PC-9 (cell line): ENCODE measurements at regions not wholly inside any gene's neighbourhood (a gene's known extent, or its start where the extent isn't known, plus 50 kb on each side); places are given as distances from the start of the nearest gene placed in this dataset.

Experiments
- BruUV-seq: library from RNA; stranded (reverse); fragments of 400-500 nt; replicated peaks from 2 replicates; lab custom pipeline; 2021; lab: Mats Ljungman, UMichigan
- CTCF ChIA-PET: fragments of 300-600 bp; sonication (Branson Sonifier 250); formaldehyde crosslinking; loops from one replicate; lab custom pipeline; 2022; ENCODE audit warnings: antibody characterized with exemption; lab: Charles Lee
- POLR2A ChIA-PET: fragments of 300-600 bp; sonication (Branson Sonifier 250); formaldehyde crosslinking; loops from one replicate; lab custom pipeline; 2022; ENCODE audit warnings: antibody characterized with exemption; ENCODE audit not compliant: unreplicated experiment; lab: Charles Lee
- DNase-seq, 2 experiments: peaks; one replicate each; pipeline versions ENCODE4 v3.0.0 to v3.0.0-alpha.2; 2015 to 2022; ENCODE audit warnings: mixed read lengths in 1 of 2
- H2AFZ ChIP-seq: fragments of 200-600 bp; sonication (generic); 2 replicates; pipeline ENCODE4 v1.8.1; 2017; ENCODE audit warnings: antibody characterized with exemption
- H3F3A ChIP-seq: fragments of 200-600 bp; sonication (generic); 2 replicates; pipeline ENCODE4 v1.8.1; 2017; ENCODE audit warnings: antibody characterized with exemption, mild to moderate bottlenecking, low read depth; ENCODE audit not compliant: insufficient read depth
- H3K27ac ChIP-seq: fragments of 200-600 bp; sonication (generic); 2 replicates; pipeline ENCODE4 v1.6.1; 2016; ENCODE audit warnings: mixed run types
- H3K27me3 ChIP-seq: fragments of 200-600 bp; sonication (generic); 2 replicates; pipeline ENCODE4 v1.6.1; 2016; ENCODE audit warnings: low read depth, mixed run types; ENCODE audit not compliant: insufficient read depth
- H3K36me3 ChIP-seq: fragments of 200-600 bp; sonication (generic); 2 replicates; pipeline ENCODE4 v1.6.1; 2016; ENCODE audit warnings: low read depth, mixed run types
- H3K4me1 ChIP-seq: fragments of 200-600 bp; sonication (generic); replicated peaks from 2 replicates; pipeline ENCODE4 v1.6.1; 2016; ENCODE audit warnings: mixed run types; ENCODE audit not compliant: insufficient read depth
- H3K4me2 ChIP-seq: fragments of 200-600 bp; sonication (generic); 2 replicates; pipeline ENCODE4 v1.6.1; 2017; ENCODE audit warnings: mixed run types
- H3K4me3 ChIP-seq: fragments of 200-600 bp; sonication (generic); 2 replicates; pipeline ENCODE4 v1.6.1; 2016; ENCODE audit warnings: mixed run types
- H3K79me2 ChIP-seq: fragments of 200-600 bp; sonication (generic); 2 replicates; pipeline ENCODE4 v1.6.1; 2017; ENCODE audit warnings: low read depth, mixed run types
- H3K9me2 ChIP-seq: fragments of 200-600 bp; sonication (generic); 2 replicates; pipeline ENCODE4 v1.8.1; 2017; ENCODE audit warnings: mild to moderate bottlenecking; ENCODE audit not compliant: insufficient read depth
- H3K9me3 ChIP-seq: fragments of 200-600 bp; sonication (generic); 2 replicates; pipeline ENCODE4 v1.8.1; 2016; ENCODE audit warnings: low read depth; ENCODE audit not compliant: insufficient read depth
- H4K20me1 ChIP-seq: fragments of 200-600 bp; sonication (generic); 2 replicates; pipeline ENCODE4 v1.8.1; 2017; ENCODE audit not compliant: insufficient read depth
- CTCF ChIP-seq: fragments of 200-600 bp; sonication (generic); conservative IDR thresholded peaks from 2 replicates; pipeline ENCODE4 v1.6.1; 2017; ENCODE audit warnings: mixed run types, antibody characterized with exemption, mild to moderate bottlenecking, moderate library complexity
- EZH2 ChIP-seq: fragments of 200-600 bp; sonication (generic); IDR thresholded peaks from 2 replicates; pipeline ENCODE4 v1.8.0; 2017; ENCODE audit warnings: antibody characterized with exemption, low read depth
- intact Hi-C: fragments of 100-400 bp; cut with micrococcal nuclease; formaldehyde crosslinking; loops from one replicate; pipeline ENCODE4 v1.10.0; 2022; ENCODE audit not compliant: unreplicated experiment

GRCh38 chr12:43283206-43283605, 268.8 kb downstream of the ADAMTS20 start:
- Histone ChIP-seq H3K4me1 (peaks cover 10% of the 10 kb centered on the region), H3K4me3 (no peak overlapping the region), H3K9me2 (no peaks in the 10 kb centered on the region), H2AFZ (no peak overlapping the region), H3F3A (peaks cover 7% of the 10 kb centered on the region; the same call in 1 of the 2 replicates), H4K20me1 (no peaks in the 10 kb centered on the region), H3K27ac (no peak overlapping the region), H3K79me2 (no peaks in the 10 kb centered on the region), H3K27me3 (no peaks in the 10 kb centered on the region), H3K36me3 (no peaks in the 10 kb centered on the region), H3K4me2 (no peak overlapping the region), H3K9me3 (no peaks in the 10 kb centered on the region)
- no TSS peak for BruUV-seq
- CTCF ChIA-PET: no interaction called here
- DNase-seq: no peak
- POLR2A ChIA-PET: interaction anchor here (0.5 to 0.7 kb wide), 2 partner anchors 704 to 1152 kb away, joined by 3 read pairs; no protein-coding TSS in a partner anchor
- intact Hi-C loops: loop anchor here (2.0 to 5.0 kb wide), 5 partner anchors 54 to 800 kb away; no protein-coding TSS in a partner anchor
- TF ChIP-seq EZH2 (no peak), CTCF (no peak)

- Histone ChIP-seq H3K4me2 (no peak overlapping the region), H3K79me2 (no peaks in the 10 kb centered on the region), H4K20me1 (no peaks in the 10 kb centered on the region), H3K36me3 (no peaks in the 10 kb centered on the region), H3K27me3 (no peaks in the 10 kb centered on the region), H3F3A (peaks cover 16% of the 10 kb centered on the region; the same call in 1 of the 2 replicates), H3K9me2 (no peaks in the 10 kb centered on the region), H3K9me3 (no peaks in the 10 kb centered on the region), H3K27ac (no peak overlapping the region), H3K4me1 (peaks cover 20% of the 10 kb centered on the region), H3K4me3 (no peak overlapping the region), H2AFZ (no peak overlapping the region)
- POLR2A ChIA-PET: interaction anchor here (0.6 kb wide), 1 partner anchor 521 kb away, joined by 3 read pairs; no protein-coding TSS in a partner anchor
- BruUV-seq: no TSS peak
- CTCF ChIA-PET: interaction anchor here (0.7 kb wide), 1 partner anchor 220 kb away, joined by 3 read pairs; no protein-coding TSS in a partner anchor
- DNase-seq: no peak
- intact Hi-C loops: loop anchor here (2.0 to 5.0 kb wide), 5 partner anchors 55 to 799 kb away; no protein-coding TSS in a partner anchor
- TF ChIP-seq CTCF (peak; percentile 79), EZH2 (no peak)
Measured at GRCh38 chr12:43282106-43282505, 269.9 kb downstream of the ADAMTS20 start.

- no peak overlapping the region for H3K27ac ChIP-seq
Measured at GRCh38 chr12:43281563-43281962, 270.4 kb downstream of the ADAMTS20 start.

More at GRCh38 chr12:43281563-43281962, 270.4 kb downstream of the ADAMTS20 start:
- Histone ChIP-seq H3K4me1 (peaks cover 22% of the 10 kb centered on the region), H3K27me3 (no peaks in the 10 kb centered on the region), H3K4me2 (no peak overlapping the region), H2AFZ (no peak overlapping the region), H3F3A (peaks cover 17% of the 10 kb centered on the region; the same call in 1 of the 2 replicates), H3K9me3 (no peaks in the 10 kb centered on the region), H4K20me1 (no peaks in the 10 kb centered on the region), H3K36me3 (no peaks in the 10 kb centered on the region), H3K9me2 (no peaks in the 10 kb centered on the region), H3K79me2 (no peaks in the 10 kb centered on the region), H3K4me3 (no peak overlapping the region)
- DNase-seq: no peak
- BruUV-seq: no TSS peak
- no peak for TF ChIP-seq CTCF
- no peak for TF ChIP-seq EZH2
- intact Hi-C loops: loop anchor here (5.0 kb wide), 4 partner anchors 56 to 714 kb away; no protein-coding TSS in a partner anchor
- ChIA-PET POLR2A (no interaction called here), CTCF (no interaction called here)
